ENCODE measurements at regions not wholly inside any gene's neighbourhood (a gene's known extent, or its start where the extent isn't known, plus 50 kb on each side); places are given as distances from the start of the nearest gene placed in this dataset.

DNA sequence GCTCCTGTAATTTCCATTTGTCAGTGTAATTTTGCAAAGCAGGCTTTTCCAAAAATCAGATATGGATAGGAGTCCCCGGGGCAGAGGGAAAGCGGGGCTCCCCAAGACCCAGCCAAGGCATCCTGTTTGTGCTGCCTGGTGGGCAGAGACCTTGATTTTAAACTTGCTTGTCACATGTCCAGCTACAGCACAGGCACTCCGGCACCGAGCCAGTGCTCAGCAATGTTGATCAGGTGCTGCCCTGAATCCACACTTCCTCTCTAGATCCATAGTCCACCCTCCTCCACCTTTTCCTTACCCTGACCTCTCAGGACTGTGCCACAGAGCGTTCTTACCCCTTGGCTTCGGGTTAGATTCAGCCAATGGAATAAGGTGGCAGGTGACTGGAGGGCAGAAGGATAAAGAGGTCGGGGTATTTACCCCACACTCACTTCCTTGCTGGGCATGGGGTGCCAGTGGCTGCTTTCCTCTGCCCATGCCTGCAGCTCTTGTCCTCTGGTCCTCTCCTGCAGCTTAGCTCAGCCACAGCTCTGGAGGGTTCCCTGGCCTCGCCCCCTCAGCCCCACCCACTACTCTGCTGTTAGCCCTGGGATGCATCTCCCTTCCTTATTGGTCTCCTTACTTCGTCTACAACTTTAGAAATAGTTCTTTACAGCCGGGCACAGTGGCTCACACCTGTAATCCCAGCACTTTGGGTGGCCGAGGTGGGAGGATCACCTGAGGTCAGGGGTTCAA lies 80.1 kb downstream of the IRF2BPL start:
- no peak for DNase-seq

DNA sequence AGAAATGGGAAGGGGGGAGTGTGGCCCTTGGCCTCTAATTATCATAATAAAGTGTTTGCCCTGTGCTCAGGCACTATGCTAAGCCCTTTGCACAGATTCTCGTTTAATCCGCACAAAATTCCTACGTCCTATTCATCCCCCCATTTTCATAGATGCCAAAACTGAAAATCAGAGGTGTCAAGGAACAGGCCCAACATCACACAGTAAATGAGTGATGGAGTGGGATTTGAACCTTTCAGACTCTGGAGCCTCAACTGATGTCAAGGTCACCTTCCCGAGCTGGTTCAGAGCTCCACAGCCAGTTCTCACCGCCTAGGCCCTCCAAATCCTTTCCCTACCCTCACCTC lies 80.7 kb downstream of the IRF2BPL start:
- no peak for DNase-seq

DNA sequence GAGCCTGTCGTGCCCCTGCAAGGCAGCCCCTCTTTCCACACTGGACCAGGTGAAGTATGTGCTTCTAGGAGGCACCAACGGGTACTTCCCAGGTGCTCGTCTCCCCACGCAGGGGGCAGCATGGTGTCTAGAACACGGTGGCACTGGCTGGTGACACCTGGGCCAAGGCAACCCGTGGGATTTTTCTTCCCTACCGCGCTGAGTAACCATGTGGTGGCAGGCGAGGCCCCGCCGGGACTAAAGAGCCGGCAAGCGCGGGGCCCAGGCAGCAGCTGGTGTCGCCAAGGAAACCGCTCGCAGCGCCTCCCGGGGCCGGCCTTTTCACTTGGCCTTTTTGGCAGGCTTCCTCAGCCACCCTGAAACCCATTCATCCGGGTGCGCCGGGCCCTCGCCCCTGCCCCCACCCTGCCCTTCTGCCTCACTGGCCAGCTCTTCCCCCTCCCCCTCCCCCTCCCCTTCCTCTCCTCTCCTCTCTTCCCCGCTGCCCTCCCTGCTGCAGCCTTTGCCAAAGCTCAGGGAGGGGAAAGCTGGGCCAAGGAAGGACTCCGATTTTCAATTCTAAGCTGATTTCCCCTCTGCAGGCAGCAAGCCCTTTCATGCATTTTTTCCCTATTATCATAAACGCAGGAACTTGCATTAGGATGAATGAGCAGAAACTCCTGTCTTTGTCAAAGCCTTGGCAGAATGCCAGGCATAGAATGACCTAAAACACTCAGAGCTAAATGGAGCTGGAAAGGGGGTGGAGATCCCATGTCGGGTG lies 81.2 kb downstream of the IRF2BPL start:
- peak; percentile 74 for DNase-seq

DNA sequence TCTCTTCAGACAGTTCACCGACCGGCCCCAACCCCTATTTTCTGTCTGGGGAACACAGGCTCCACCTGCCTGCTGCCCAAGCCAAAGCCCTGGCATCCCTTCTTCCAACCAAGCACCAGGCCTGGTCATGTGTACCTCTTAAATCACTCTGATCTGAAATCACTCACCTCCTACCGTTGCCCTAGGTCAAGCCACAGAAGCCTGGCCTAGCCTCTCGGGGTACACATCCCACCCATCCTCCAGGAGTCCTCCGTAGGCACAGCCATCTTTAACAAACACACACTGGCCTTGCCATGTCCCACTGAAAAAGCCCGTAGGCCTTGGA lies 81.8 kb downstream of the IRF2BPL start:
- no peak for DNase-seq

DNA sequence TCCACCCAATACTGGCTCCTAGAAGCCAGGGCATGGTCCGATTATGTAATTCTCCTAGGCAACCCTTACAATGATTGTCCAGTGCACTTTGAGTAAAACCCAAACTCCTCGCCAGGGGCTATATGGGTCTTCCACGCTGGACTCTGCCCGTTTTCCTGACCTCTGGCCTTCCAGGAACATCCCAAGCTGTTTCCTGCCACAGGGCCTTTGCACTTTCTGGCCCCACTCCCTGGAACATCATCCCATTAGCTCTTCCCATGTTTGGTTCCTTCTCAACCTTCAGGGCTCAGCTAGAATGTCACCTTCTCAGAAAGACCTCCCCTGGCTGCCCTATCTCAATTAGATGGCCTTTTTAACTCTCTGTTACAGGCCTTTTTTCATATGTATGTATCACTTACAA lies 85.4 kb downstream of the IRF2BPL start:
- DNase-seq = no peak

DNA sequence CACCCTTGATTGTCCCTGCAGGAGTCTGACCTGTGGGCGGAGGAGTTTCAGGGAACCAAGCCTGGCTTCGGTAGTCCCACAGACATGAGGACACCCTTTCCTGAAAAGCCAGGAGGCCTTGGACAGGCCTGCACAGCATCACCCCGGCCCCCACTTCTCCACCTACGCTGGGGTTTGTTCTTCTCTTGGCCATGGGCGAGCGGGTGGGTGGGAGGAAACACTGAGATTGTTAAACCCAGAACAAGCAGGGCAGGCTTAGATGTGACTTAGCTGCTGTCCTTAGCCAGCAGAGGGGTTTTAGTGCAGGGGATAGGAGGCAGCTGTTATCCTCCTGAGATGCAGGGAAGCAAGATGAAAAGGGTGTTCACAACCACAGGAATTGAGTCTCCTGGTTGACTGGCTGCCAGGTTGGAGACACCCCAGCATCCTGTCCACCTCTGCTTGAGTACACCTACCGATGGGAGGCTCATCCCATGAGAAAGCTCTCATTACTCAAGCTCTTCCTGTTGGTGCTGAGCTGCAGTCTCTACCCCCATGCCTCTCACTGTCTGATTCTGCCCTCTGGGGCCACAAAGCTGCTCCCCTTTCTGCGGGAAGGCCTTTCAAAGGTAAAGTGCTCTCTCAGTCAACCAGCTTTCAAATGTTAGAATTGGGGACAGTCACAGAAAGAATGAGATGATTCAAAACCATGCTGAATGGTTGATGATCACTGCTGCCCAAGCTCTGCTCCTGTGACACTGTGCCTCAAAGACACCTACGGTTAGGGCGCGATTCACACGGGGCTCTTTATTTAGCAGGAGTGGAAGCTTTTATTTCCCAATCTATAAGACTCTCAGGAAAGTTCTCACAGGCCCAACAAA lies 86.3 kb downstream of the IRF2BPL start:
- no peak for DNase-seq

DNA sequence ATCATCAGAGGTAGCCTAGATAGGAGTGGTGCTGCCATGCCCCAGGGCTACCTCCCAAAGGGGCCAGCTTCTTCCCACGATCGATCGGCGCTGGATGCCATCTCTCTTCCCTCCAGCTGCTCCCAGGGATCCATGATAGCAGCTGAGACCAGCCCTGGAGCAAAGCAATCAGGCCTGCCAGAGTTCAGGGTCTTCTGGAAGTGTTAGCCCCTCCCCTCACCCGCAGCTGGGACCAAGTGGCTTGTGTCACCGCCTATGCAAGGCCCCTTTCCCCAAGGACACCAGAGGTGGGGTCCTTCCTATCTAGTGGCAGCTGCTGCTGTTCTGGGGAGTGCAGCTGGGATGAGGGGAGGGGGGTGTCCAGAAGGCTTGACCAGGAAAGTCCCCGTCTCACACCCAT lies 87.0 kb downstream of the IRF2BPL start:
- DNase-seq = no peak

DNA sequence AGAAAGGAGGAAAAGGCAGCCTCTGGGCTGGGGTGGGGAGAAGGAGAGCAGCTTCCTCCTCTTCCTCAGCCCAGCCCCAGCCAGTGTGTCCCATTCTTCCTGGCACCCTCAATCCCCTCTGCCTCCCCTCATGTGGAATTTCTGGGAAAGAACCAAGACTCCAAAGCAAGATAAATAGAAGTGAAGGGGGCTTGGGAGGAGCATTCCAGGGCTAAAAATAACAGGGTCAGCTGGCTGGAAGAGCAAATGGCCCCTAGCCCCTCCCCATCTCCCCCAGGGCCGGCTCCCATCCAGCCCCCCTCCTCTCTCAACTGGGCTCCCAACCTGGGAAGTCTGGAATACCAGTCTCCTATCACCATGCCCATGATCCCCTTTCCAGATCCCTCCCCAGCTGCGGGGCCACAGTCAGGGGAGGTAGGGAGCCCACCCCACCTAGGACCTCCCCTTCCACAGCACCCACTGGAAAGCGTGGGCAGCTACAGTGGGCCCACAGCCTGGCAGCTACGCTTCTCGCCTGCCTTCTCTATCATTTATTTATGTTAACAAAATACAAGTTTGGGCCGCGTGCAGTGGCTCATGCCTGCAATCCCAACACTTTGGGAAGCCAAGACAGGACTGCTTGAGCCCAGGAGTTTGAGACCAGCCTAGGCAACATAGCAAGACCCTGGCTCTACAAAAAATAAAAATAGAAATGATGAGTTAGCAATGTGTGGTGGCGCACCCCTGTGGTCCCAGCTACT lies 88.3 kb downstream of the IRF2BPL start:
- DNase-seq = no peak

DNA sequence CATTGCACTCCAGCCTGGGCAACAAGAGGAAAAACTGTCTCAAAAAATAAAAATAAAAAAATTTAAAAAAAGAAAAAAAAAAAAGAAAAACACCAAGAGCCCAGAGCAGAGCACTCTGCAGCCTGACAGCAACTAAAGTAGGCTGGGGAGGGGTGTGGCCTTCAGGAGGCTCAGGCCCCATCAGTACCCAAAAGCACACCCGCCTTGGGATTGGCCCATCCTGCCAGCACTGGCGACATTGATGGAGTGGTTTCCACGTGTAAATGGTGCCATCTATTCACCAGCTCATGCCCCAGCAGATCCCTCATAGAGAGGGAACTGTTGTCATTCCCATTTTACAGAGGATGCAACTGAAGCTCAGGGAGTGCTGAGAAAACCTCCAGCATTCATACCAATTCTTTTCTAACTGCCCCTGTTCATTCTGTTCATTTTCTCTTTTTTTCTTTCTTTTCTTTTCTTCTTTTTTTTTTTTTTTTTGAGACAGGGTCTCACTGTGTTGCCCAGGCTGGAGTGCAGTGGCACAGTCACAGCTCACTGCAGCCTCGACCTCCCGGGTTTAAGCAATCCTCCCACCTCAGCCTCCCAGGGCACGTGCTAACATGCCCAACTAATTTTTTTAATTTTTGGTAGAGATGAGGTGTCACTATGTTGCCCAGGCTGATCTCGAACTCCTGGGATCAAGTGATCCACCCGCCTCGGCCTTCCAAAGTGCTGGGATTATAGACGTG lies 89.3 kb downstream of the IRF2BPL start:
- no peak for DNase-seq

DNA sequence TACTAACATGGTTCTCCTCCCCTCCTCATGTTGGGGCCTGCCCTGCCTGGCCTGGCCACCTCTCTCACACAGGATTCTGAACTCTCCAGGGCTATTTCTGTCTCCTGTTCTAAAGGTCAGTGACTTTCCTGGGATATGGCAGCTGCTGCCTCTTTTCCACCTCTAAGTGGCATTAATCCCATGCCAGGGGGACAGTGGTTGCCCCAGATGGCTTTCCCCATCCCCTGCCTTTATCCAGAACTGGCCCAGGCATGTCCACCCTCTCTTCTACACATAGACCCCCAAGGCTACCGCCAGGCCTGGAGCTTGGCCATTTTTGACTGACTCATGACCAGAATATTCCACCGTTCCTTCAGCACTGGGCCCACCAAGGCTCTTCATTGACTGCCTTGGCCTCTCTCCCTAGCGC lies 90.4 kb downstream of the IRF2BPL start:
- DNase-seq = no peak

DNA sequence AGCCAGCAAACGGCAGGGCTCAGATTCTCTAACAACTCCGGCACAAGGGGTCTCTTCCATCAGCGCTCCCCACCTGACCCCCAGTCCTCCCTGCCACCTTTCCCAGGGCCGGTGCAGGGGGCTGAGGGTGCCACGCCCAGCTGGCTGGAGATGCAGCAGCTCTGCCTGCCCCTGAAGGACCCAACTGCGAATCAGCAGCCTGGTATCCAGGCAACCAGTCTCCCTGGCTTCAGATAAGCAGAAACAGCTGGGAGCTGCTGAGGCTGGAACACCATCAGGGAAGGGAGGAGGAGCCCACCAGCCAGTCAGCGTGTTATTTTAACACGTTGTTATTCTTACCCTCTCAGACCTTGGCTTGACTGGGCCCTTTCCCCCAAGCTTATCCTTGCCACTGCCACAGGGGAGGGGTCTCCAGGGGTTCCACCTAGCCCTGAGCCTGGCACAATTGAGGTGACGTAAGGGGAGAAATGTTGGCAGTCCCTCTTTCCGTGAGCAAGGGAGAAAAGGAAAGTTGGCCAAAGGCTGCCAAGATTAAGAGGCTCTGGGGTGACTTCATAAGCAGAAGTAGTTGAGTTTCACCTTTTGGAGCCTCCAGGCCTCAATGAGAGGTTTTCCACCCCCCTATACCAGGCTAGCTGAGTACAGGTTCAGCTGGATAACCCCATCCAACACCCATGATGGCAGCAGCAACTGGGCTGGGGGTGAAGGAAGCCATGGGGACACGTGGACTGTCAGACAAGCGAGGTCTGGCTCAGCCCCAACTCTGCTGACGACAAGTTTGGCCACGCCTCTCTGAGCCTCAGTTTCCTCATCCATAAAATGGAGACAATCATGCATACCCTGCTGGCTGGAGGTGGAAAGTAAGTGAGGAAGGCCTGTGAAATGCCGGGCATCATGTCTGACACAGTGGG lies 91.1 kb downstream of the IRF2BPL start:
- DNase-seq = peak; percentile 28

DNA sequence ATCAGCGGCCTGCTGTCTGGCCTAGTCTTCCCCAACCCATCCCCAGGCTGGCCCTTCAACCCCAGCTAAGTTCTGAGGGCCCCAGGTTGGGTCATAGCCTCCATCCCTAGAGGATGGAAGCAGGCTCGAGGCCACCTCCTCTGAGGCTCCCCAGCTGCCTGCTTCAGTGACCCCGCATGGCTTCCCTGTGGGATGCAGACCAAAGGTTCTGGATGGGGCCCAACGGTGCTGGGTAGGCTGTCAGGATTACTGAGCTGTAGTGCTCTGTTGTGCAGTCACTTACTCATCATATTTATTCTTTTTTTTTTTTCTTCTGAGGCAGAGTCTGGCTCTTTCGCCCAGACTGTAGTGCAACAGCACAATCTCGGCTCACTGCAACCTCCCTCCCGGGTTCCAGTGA lies 92.0 kb downstream of the IRF2BPL start:
- no peak for DNase-seq

DNA sequence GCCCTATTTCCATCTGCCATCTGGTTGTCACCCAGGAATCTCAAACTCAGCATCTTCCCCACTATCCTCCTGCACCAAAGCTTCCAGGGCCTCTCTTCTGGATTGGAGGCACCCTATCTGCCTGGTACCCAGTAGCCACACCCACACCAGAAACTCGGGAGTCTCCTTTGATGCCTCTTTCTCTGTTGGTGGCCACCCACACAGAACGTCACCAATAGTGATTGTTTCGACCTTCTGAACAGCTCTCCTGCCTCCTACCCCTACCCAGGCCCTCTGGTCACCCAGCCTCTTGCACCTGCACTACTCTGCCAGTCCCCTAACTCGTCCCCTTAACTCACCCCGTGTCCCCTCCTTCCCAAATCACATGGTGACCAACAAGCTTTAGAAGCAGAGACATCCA lies 95.0 kb downstream of the IRF2BPL start:
- DNase-seq = no peak

DNA sequence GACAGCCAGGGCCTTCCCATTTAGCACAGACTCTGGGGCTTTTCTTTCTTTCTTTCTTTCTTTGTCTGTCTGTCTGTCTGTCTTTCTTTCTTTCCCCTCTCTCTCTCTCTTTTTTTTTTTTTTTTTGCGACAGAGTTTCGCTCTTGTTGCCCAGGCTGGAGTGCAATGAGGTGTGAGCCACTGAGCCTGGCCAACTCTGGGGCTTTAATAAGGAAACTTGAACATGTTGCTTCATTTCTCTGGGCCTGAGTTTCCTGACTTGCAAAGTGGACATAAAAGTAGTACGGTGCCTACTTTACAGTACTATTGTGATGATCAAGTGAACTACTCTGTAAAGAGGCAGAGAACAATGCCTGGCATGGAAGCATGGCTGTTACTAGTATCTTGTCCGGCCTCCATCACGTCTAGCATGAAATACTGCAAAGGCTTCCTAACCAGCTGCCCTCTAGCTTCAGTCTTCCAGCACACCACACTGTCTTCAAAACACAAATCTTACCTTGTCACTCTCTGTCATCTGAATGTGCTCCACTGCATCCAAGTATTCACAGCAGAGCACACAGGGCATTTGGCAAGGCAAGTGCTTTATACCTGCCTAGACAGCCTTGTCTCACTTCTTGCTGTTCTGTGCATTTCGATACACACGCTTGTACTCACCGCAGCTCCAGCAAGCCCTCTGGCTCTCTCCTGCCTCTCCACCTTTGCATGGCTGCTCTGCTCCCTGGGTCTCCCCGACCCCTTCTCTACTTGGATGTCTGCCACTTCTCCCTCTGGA lies 96.7 kb downstream of the IRF2BPL start:
- DNase-seq = no peak

DNA sequence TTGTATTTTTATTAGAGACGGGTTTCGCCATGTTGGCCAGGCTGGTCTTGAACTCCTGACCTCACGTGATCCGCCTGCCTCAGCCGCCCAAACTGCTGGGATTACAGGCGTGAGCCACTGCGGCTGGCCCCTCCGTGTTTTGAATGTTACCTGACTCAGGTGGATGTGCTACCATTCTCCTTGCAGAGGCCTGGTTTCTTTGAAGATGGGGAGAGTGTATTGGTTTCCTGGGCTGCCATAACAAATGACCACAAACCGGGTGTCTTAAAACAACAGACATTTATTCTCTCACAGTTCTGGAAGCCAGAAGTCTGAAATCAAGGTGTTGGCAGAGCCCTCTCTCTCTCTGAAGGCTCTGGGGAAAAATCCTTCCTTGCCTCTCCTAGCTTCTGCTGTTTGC lies 98.0 kb downstream of the IRF2BPL start:
- DNase-seq = no peak

DNA sequence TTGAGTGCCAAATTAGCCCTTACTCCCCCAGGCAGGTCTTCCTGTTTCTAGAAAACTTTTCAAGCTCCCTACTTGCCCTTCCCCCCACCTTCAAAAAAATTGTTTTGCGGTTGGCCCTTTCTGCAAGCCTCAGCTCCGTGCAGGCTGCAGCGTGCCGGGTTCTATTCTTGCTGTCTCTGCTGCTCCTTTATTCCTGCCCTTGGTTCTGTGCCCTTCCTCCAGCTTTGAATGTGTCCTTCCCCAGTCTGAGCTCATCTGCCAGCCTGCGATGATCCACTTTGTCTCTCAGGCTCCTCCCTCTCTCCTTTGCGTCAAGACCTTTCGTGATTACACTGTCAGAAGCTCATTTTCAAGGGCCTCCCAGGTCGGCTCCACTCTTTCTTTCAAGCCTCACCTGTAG lies 98.6 kb downstream of the IRF2BPL start:
- peak; percentile 85 for DNase-seq

DNA sequence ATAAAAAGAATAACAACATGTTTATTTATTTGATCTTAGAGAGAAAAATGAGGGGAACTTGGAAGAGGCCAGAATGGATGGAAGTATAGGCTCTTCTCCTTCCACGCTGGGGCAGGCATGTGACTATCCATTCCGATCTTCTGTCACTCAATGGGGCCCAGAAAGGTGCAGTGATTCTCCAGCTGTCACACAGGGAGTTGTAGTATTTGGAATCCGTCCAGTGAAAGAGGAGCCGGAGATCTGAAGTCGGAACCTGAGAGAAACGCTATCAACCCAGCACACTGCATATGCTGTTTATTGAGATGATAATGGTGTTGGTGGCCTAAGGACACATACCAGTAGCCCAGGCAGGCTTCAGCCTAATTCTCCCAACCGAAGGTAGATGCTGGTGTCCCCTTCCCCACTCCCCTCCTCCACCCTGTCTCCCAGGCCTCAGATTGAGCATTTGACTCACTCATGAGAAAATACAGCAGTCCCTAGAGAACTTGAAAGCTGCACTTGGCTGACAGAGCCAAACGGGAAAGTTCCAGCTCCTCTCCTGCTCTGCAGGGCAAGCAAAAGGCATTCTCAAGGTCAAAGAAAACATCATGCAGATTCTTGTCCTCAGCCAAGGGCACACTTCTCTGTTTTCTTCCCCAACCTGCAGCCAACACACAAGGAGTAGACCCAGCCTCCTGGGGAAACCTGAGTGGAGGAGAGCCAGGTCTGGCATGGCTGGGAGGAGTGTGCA lies 100.4 kb downstream of the IRF2BPL start:
- no peak for DNase-seq

DNA sequence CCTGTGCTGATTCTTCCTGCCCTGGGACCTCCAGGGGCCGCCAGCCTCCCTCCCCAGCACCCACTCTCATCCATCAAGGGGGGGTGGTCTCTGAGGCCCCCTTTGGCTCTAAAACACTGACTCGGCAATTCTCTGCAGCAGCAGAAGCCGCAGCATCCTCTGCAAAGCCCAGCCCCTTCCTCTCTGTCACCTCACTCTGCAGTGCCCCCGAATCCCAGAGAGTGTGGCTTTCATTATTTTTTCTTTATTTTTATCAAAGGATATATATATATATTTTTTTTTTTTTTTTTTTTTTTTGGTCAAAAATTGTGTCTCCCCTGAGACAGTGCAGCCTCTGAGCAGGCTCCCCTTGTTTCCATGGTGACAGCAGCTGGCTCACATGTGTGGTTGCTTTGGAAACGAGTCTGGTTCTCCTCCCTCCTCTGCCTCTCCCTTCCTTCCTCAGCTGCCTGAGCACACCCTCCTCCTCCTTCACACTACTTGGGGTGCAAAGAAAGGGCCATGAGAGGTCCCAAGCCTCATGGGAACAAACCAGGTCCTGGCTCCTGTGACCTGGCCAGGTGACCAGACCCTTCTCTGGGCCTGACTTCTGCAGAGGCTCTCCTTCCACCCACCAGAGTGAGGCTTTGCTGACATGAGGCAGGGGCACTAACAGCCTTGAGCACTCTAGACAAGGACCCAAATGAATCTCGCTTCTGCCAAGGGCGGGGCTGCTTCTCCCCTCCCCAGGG lies 100.5 kb downstream of the LRRC74A start:
- DNase-seq = peak; percentile 58

DNA sequence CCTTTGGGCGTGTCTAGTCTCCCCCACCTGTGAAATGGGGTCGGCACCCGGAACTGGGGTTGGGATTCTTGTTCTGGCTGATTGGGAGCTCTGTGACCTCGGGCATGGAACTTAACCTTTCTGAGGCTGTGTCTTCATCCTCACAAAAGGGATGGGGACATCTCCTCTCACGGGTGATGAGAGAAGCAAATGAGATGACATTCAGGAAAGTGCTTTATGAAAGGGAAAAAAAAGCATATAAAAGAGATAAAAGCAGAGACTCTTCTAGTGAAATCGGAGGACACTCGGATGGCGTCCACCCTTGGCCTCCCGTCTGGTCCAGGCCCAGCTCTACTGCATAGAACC lies 98.9 kb downstream of the LRRC74A start:
- no peak for DNase-seq
